NCI-H82 (cell line): ENCODE measurements at regions not wholly inside any gene's neighbourhood (a gene's known extent, or its start where the extent isn't known, plus 50 kb on each side); places are given as distances from the start of the nearest gene placed in this dataset.
"Not testable (repeated sequence)": the region's sequence is repeated elsewhere in the genome, so short reads cannot be mapped to it uniquely, and the experiment has no call there.

Experiments used
- DNase-seq: peaks from one replicate; lab custom pipeline; 2025; lab: John Stamatoyannopoulos, UW

- DNase-seq = no peak
Observed at GRCh38 chr15:45810201-45810600, 175.4 kb downstream of the SQOR start.

- no peak for DNase-seq
Observed at GRCh38 chr15:45812200-45812599, 177.4 kb downstream of the SQOR start.

GRCh38 chr15:45817578-45817977, 182.7 kb downstream of the SQOR start:
- not testable (repeated sequence) for DNase-seq

- DNase-seq = no peak
Observed at GRCh38 chr15:45821390-45821789, 186.6 kb downstream of the SQOR start.

- not testable (repeated sequence) for DNase-seq
Observed at GRCh38 chr15:45822968-45823367, 188.1 kb downstream of the SQOR start.

GRCh38 chr15:45827275-45827674, 192.4 kb downstream of the SQOR start:
- DNase-seq = no peak

GRCh38 chr15:45827766-45828165, 192.9 kb downstream of the SQOR start:
- no peak for DNase-seq

- DNase-seq = no peak
Observed at GRCh38 chr15:45829336-45830153, 194.7 kb downstream of the SQOR start.

GRCh38 chr15:45831787-45832186, 197.0 kb downstream of the SQOR start:
- no peak for DNase-seq

GRCh38 chr15:45834622-45835021, 199.8 kb downstream of the SQOR start:
- DNase-seq = no peak

GRCh38 chr15:45842151-45842550, 207.3 kb downstream of the SQOR start:
- peak; percentile 12 for DNase-seq

- no peak for DNase-seq
Observed at GRCh38 chr15:45847645-45848044, 212.8 kb downstream of the SQOR start.

GRCh38 chr15:45849136-45849535, 214.3 kb downstream of the SQOR start:
- no peak for DNase-seq

- no peak for DNase-seq
Observed at GRCh38 chr15:45854455-45855202, 219.8 kb downstream of the SQOR start.

GRCh38 chr15:45855210-45855906, 220.5 kb downstream of the SQOR start:
- DNase-seq = no peak

GRCh38 chr15:45855907-45856579, 221.2 kb downstream of the SQOR start:
- no peak for DNase-seq

GRCh38 chr15:45857291-45857690, 222.5 kb downstream of the SQOR start:
- DNase-seq = no peak

- DNase-seq = no peak
Observed at GRCh38 chr15:45858491-45858890, 223.7 kb downstream of the SQOR start.

- DNase-seq = no peak
Observed at GRCh38 chr15:45862034-45862433, 227.2 kb downstream of the SQOR start.

GRCh38 chr15:45863881-45864580, 229.2 kb downstream of the SQOR start:
- no peak for DNase-seq

GRCh38 chr15:45866616-45867015, 231.8 kb downstream of the SQOR start:
- DNase-seq = no peak

- no peak for DNase-seq
Observed at GRCh38 chr15:45867281-45867680, 232.5 kb downstream of the SQOR start.
